H1 (cell line): ENCODE measurements at regions not wholly inside any gene's neighbourhood (a gene's known extent, or its start where the extent isn't known, plus 50 kb on each side); places are given as distances from the start of the nearest gene placed in this dataset.

ENCODE experiments used
- CTCF ChIA-PET: fragments of 300-600 bp; sonication (Branson Sonifier 250); formaldehyde crosslinking; loops from one replicate; lab custom pipeline; 2021; ENCODE audit not compliant: partially characterized antibody; lab: Charles Lee
- POLR2A ChIA-PET: fragments of 300-600 bp; sonication (Branson Sonifier 250); formaldehyde crosslinking; loops from one replicate; lab custom pipeline; 2021; ENCODE audit warnings: inconsistent platforms; ENCODE audit not compliant: partially characterized antibody; lab: Charles Lee
- DNase-seq, 2 experiments: peaks; one replicate each; pipeline versions ENCODE4 v3.0.0 to v3.0.0-alpha.2; 2010 to 2022; ENCODE audit warnings: low spot score in 2 of 2, low read depth in 1 of 2, mixed read lengths in 1 of 2
- FAIRE-seq: peaks from 2 replicates; lab custom pipeline; 2011; peaks lifted over from hg19 to GRCh38; lab: Jason Lieb, UNC
- H2AFZ ChIP-seq: 2 replicates; pipeline ENCODE4 v1.8.1; 2012; ENCODE audit warnings: low read length, inconsistent platforms
- H2AK5ac ChIP-seq: 2 replicates; pipeline ENCODE4 v1.6.1; 2013; ENCODE audit warnings: low read depth, low read length
- H2BK120ac ChIP-seq: replicated peaks from 2 replicates; pipeline ENCODE3; 2013; ENCODE audit warnings: low read depth, low read length, inconsistent platforms
- H2BK12ac ChIP-seq: 2 replicates; pipeline ENCODE4 v1.6.1; 2013; ENCODE audit warnings: low read depth, low read length
- H2BK15ac ChIP-seq: 2 replicates; pipeline ENCODE4 v1.6.1; 2013; ENCODE audit warnings: low read length
- H2BK20ac ChIP-seq: 2 replicates; pipeline ENCODE4 v1.6.1; 2013; ENCODE audit warnings: low read length
- H2BK5ac ChIP-seq: 2 replicates; pipeline ENCODE4 v1.6.1; 2013; ENCODE audit warnings: low read depth, low read length
- H3K14ac ChIP-seq: 2 replicates; pipeline ENCODE4 v1.6.1; 2013; ENCODE audit warnings: inconsistent platforms; ENCODE audit not compliant: insufficient read length
- H3K18ac ChIP-seq: 2 replicates; pipeline ENCODE4 v1.6.1; 2013; ENCODE audit warnings: low read length; ENCODE audit errors: extremely low read depth
- H3K23ac ChIP-seq: 2 replicates; pipeline ENCODE4 v1.6.1; 2013; ENCODE audit warnings: inconsistent platforms; ENCODE audit not compliant: insufficient read length
- H3K23me2 ChIP-seq: 2 replicates; pipeline ENCODE4 v1.6.1; 2013; ENCODE audit warnings: low read depth, low read length
- H3K27ac ChIP-seq: 2 replicates; pipeline ENCODE4 v1.6.1; 2011; ENCODE audit warnings: low read depth, low read length, inconsistent platforms
- H3K27me3 ChIP-seq, 4 experiments: replicated peaks in 1 of 4; 1 replicate in 1 of 4; 2 replicates in 3 of 4; pipeline versions ENCODE4 v1.6.1 to v1.8.1; 2011 to 2013; ENCODE audit warnings: low read length in 3 of 4, mild to moderate bottlenecking in 3 of 4, inconsistent platforms in 2 of 4, mixed read lengths in 2 of 4, moderate library complexity in 1 of 4; ENCODE audit not compliant: control insufficient read depth in 3 of 4, insufficient read depth in 3 of 4; ENCODE audit errors: extremely low read depth in 1 of 4
- H3K36me3 ChIP-seq, 4 experiments: 2 replicates each; pipeline versions ENCODE4 v1.6.1 to v1.8.1; 2011 to 2013; ENCODE audit warnings: mild to moderate bottlenecking in 4 of 4, low read length in 3 of 4, moderate library complexity in 2 of 4, control low read depth in 1 of 4, inconsistent platforms in 1 of 4; ENCODE audit not compliant: insufficient read depth in 4 of 4, control insufficient read depth in 2 of 4
- H3K4ac ChIP-seq: replicated peaks from 2 replicates; pipeline ENCODE3; 2013; ENCODE audit warnings: low read length, low read depth, mixed read lengths, inconsistent platforms; ENCODE audit not compliant: insufficient read length
- H3K4me1 ChIP-seq, 4 experiments: replicated peaks in 1 of 4; 1 replicate in 1 of 4; 2 replicates in 3 of 4; pipeline versions ENCODE4 v1.6.1 to v1.8.1; 2011 to 2013; ENCODE audit warnings: low read length in 3 of 4, inconsistent platforms in 2 of 4, mixed read lengths in 1 of 4; ENCODE audit not compliant: insufficient read depth in 4 of 4, control insufficient read depth in 3 of 4
- H3K4me2 ChIP-seq, 2 experiments: 2 replicates each; pipeline versions ENCODE4 v1.6.1 to v1.8.1; 2011 to 2013; ENCODE audit warnings: low read depth in 2 of 2, low read length in 2 of 2, control low read depth in 1 of 2, inconsistent platforms in 1 of 2, mild to moderate bottlenecking in 1 of 2; ENCODE audit not compliant: insufficient read depth in 1 of 2
- H3K4me3 ChIP-seq, 4 experiments: fragments of 200-600, 300-600 bp in 1 of 4; sonication (generic), shearing (Covaris generic), sonication (Bioruptor Twin) in 1 of 4; 2 replicates each; pipeline versions ENCODE4 v1.5.1 to v1.8.1; 2011 to 2016; ENCODE audit warnings: low read length in 4 of 4, low read depth in 3 of 4, control low read depth in 2 of 4, inconsistent platforms in 2 of 4, mild to moderate bottlenecking in 2 of 4, mixed read lengths in 1 of 4, moderate library complexity in 1 of 4; ENCODE audit not compliant: insufficient read depth in 2 of 4; ENCODE audit errors: extremely low read depth in 1 of 4
- H3K56ac ChIP-seq: replicated peaks from 2 replicates; pipeline ENCODE3; 2013; ENCODE audit warnings: low read depth, mild to moderate bottlenecking, mixed read lengths, low read length, inconsistent platforms; ENCODE audit not compliant: insufficient read length
- H3K79me1 ChIP-seq: 2 replicates; pipeline ENCODE4 v1.6.1; 2013; ENCODE audit warnings: low read depth, low read length, control low read depth
- H3K79me2 ChIP-seq, 2 experiments: 2 replicates each; pipeline versions ENCODE4 v1.6.1 to v1.8.1; 2012 to 2013; ENCODE audit warnings: low read length in 2 of 2, mild to moderate bottlenecking in 2 of 2, inconsistent platforms in 1 of 2; ENCODE audit not compliant: insufficient read depth in 2 of 2, control insufficient read depth in 1 of 2
- H3K9ac ChIP-seq, 4 experiments: replicated peaks in 1 of 4; 1 replicate in 1 of 4; 2 replicates in 3 of 4; pipeline versions ENCODE4 v1.6.1 to v1.8.1; 2011 to 2013; ENCODE audit warnings: low read depth in 3 of 4, low read length in 3 of 4, control low read depth in 2 of 4, mild to moderate bottlenecking in 2 of 4, moderate library complexity in 2 of 4, inconsistent platforms in 1 of 4; ENCODE audit errors: extremely low read depth in 1 of 4
- H3K9me3 ChIP-seq, 2 experiments: 2 replicates each; pipeline versions ENCODE4 v1.6.1 to v1.8.1; 2012 to 2013; ENCODE audit warnings: mild to moderate bottlenecking in 2 of 2, moderate library complexity in 2 of 2, control low read depth in 1 of 2, inconsistent platforms in 1 of 2, low read depth in 1 of 2, low read length in 1 of 2, mixed read lengths in 1 of 2; ENCODE audit not compliant: insufficient read depth in 2 of 2
- H4K20me1 ChIP-seq, 2 experiments: replicated peaks in 1 of 2; 2 replicates each; pipeline versions ENCODE3 to v1.8.1; 2011 to 2013; ENCODE audit warnings: inconsistent platforms in 2 of 2, low read length in 2 of 2, mild to moderate bottlenecking in 1 of 2; ENCODE audit not compliant: insufficient read depth in 2 of 2, control insufficient read depth in 1 of 2
- H4K5ac ChIP-seq: 2 replicates; pipeline ENCODE4 v1.6.1; 2013; ENCODE audit warnings: low read length, low read depth, mixed read lengths, inconsistent platforms; ENCODE audit not compliant: insufficient read length
- H4K8ac ChIP-seq: 2 replicates; pipeline ENCODE4 v1.8.0; 2013; ENCODE audit warnings: mild to moderate bottlenecking, moderate library complexity, low read length, inconsistent platforms; ENCODE audit not compliant: insufficient read depth; ENCODE audit errors: extremely low read depth
- H4K91ac ChIP-seq: replicated peaks from 2 replicates; pipeline ENCODE3; 2013; ENCODE audit warnings: low read length, mixed read lengths, inconsistent platforms; ENCODE audit not compliant: insufficient read length
- SRF ChIP-seq: IDR thresholded peaks from 2 replicates; pipeline ENCODE4 v1.6.1; 2011; ENCODE audit warnings: mild to moderate bottlenecking, low read depth, low read length, moderate library complexity
- WGBS, 2 experiments: shearing (Covaris generic) in 1 of 2; methylation state at CpG; one replicate each; pipeline versions ENCODE4 v1.1.6 to v1.1.7; 2013 to 2015; ENCODE audit warnings: low lambda C conversion rate in 2 of 2, mixed read lengths in 2 of 2, inconsistent platforms in 1 of 2, low coverage in 1 of 2, missing lambda C conversion rate in 1 of 2; ENCODE audit not compliant: insufficient replicate concordance in 2 of 2, insufficient coverage in 1 of 2, insufficient read length in 1 of 2; ENCODE audit errors: extremely low coverage in 1 of 2, missing lambda C conversion rate in 1 of 2; 5-methylcytosine and 5-hydroxymethylcytosine counted together

- Histone ChIP-seq H3K14ac (no peak overlapping the region), H3K27ac (no peak overlapping the region), H3K4ac (no peak overlapping the region), H3K4me2 (no peak overlapping the region), H3K79me2 (no peaks in the 10 kb centered on the region), H3K9me3 (no peaks in the 10 kb centered on the region), H3K9ac (no peak overlapping the region), H2AFZ (no peak overlapping the region), H2BK20ac (no peak overlapping the region), H4K20me1 (no peaks in the 10 kb centered on the region), H3K79me1 (no peaks in the 10 kb centered on the region), H3K4me1 (no peaks in the 10 kb centered on the region), H2BK15ac (no peak overlapping the region), H4K91ac (no peak overlapping the region), H4K8ac (no peak overlapping the region), H2AK5ac (no peak overlapping the region), H3K36me3 (no peaks in the 10 kb centered on the region), H2BK12ac (no peak overlapping the region), H3K23me2 (no peaks in the 10 kb centered on the region), H3K27me3 (no peaks in the 10 kb centered on the region), H3K23ac (no peak overlapping the region), H3K4me3 (no peak overlapping the region), H2BK5ac (no peak overlapping the region), H3K56ac (no peak overlapping the region), H4K5ac (no peak overlapping the region), H3K18ac (no peak overlapping the region), H2BK120ac (no peak overlapping the region)
- POLR2A ChIA-PET: no interaction called here
- CTCF ChIA-PET: interaction anchor here (0.6 kb wide), 1 partner anchor 624 kb away, joined by 3 read pairs; no protein-coding TSS in a partner anchor
- whole genome bisulfite sequencing, 2 experiments: 75% methylated on average over 2 of the region's 2 CpGs; no CpG with 5 or more reads in 1 of the 2 experiments
- DNase-seq: no peak
- no peak for FAIRE-seq
- no peak for TF ChIP-seq SRF
These were observed 881.4 kb upstream of the B3GALT2 start for GRCh38 chr1:194067772-194068171.
